GM18511 (cell line): ENCODE measurements at regions not wholly inside any gene's neighbourhood (a gene's known extent, or its start where the extent isn't known, plus 50 kb on each side); places are given as distances from the start of the nearest gene placed in this dataset.
A peak's percentile ranks its signal among the peaks of the same experiment; 100 is the strongest.

Experiments
- ATAC-seq: cut with Tn5 transposase; IDR thresholded peaks from one replicate; pipeline ENCODE4 v1.9.1; 2021; ENCODE audit warnings: mild to moderate bottlenecking, moderate library complexity; ENCODE audit not compliant: unreplicated experiment

- no peak for ATAC-seq
Observed at GRCh38 chr3:154590675-154591384, 160.8 kb upstream of the GPR149 start.

DNA sequence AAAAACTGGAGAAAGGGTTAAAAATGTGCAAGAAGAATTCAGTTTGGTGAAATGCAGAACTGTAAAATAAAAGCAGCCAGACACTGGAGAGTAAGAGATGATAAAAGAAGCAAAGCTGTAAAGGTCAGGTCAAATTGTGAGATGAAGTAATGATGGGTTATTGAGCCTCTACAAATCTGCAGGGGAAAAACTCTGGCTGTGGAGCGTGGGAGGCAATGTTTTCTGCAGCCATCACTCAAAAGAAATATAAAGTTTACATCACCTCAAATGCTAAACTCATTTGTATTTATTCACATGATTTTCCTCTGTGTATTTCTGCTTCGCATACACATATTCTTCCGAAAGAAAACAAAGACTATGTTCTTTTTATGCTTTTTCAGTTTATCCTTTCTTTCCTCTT, 158.8 kb upstream of the GPR149 start:
- ATAC-seq = no peak

DNA sequence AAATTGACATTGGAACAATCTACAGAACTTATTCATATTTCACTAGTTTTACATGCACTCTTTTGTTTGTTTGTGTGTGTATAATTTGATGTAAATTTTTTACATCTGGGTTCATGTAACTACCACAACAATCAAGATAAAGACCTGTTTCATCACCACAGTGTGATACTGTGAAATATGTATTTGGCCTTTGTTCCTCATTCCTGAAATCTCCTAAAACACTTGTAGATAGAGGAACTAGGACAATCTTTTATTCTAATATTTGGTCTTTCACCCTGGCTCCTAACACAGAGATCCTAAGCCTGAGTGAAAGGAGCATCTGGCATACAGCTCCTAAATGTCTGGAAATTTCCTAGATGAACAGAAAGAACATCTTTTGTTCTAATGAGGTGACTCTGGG, 155.0 kb upstream of the GPR149 start:
- no peak for ATAC-seq

DNA sequence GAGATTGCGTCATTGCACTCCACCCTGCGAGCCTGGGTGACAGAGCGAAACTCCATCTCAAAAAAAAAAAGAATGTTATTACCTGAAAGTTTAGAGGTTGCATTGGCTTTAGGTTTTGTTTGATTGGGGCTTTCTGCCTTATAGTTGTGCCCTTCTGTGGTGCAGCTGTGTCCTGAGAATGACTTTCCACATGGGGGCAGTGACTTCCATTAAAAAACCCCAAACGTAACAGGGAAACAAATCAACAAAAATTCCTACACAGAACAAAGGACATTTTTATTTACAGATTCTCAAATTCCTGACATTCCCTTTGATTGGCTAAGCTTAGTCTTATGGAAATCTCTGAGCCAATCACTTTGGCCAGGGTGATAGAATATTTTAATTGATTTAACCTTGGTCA, 154.1 kb upstream of the GPR149 start:
- no peak for ATAC-seq

- ATAC-seq = no peak
Observed at GRCh38 chr3:154583086-154583634, 153.2 kb upstream of the GPR149 start.

DNA sequence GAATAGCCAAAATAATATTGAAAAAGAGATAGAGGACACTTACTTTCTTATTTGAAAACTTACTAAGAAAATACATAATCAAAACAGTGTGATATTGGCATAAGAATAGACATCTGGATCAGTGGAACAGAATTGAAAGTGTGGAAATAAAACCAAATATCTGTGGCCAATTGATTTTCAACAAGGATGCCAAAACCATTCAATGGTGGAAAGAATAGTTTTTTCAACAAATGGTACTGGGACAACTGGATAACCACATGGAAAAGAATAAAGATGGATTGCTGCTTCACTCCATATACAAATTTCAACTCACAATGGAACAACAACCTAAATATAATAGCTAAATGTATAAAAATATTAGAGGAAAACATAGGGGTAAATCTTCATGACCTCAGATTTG, 152.5 kb upstream of the GPR149 start:
- no peak for ATAC-seq

DNA sequence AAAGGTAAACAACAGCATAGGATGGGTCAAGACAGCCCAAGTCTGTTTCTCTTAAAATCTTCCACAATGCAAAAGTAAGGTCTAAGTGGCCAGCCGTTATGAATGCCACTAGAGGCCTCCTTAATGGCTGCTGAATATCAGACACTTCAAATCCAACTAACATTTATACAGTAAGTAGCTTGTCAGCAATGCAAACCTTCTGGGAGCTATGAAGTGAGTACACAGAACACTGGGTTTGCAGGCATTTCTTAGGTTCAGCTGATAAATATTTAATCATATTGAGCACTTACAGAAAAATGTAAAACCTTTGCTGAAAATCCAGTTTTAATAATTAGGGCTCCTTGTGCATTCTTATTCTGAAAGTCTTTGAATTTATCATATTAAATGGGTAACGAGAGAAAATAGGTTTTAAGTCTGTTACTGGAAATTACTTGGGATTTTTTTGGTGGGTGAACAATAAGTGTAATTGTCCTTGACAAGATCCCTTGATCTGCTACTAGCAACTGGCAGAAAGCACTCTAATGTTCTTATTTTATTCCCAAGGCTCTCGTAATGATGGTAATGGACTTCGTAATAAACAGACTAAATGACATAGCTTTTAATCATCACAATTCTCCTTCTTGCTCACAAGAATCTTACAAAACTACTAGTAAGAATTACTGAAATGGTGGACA, 141.7 kb upstream of the GPR149 start:
- no peak for ATAC-seq

GRCh38 chr3:154568064-154568463, 138.1 kb upstream of the GPR149 start:
- ATAC-seq = no peak

GRCh38 chr3:154559623-154560022, 129.6 kb upstream of the GPR149 start:
- no peak for ATAC-seq

GRCh38 chr3:154552338-154552737, 122.3 kb upstream of the GPR149 start:
- no peak for ATAC-seq

- no peak for ATAC-seq
Observed at GRCh38 chr3:154549391-154549790, 119.4 kb upstream of the GPR149 start.

DNA sequence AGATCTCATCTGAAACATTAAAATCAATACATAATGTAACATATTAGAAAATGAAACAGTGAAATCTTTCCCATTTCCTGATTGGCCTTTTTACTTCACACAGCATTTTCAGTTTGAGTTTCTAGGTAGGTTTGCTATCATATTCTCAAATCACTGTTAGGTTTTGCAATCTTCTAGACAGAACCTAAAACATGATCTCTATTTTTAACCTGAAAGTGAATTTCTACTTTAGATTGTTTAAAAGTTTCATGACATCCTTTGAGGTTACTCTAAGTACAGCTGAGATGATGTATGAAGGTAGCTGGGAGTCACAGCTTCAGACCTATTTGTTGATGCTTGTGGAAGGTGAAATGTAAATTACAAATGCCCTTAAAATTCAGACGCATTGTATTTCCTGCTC, 118.4 kb upstream of the GPR149 start:
- ATAC-seq = no peak

DNA sequence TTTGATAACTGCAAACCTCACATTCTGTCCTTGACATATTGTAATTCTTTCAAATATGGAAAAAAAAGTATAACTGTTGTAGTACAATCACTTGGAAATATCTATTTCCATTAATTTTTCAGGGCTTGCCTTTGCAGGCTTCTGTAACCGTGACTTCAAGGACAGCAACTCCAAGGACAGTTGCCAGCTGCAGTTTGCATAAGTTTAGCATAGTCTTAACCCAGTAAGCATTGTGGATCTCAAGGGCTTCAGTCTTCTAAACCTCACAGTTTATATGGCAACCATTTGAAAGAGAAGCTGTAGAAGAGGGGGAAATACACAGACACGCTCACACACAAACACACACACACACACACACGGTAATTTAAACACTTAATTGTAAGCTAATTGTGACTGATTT, 112.8 kb upstream of the GPR149 start:
- ATAC-seq = no peak

DNA sequence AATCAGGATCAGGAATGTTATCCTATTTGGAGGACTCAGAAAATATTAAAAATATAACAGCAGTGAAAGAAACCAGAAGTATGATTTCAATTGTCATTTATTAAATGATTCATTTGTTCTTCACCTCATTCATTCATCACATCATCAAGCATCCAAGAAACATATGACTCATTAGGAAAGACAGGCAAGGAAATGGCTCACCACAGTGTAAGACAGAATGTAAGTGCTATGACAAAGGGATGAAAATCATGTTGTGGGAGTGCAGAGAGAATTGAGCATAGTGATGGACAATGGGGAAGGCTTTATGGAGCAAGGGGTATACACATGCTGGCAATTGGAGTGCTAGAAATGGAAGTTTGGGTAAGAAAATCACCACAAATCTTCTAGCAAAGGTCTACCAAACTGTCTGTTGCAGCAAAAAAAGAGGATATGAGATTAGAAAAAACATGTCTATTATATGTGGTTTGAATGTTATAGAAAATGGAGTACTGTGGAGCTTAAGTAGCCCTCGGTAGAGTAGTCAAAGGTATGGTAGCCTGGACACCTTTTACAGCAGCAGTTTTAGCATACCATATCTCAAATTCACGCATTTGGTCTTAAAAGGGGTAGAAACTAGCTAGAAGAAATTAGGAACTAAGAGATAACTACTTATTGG, 111.1 kb upstream of the GPR149 start:
- no peak for ATAC-seq

DNA sequence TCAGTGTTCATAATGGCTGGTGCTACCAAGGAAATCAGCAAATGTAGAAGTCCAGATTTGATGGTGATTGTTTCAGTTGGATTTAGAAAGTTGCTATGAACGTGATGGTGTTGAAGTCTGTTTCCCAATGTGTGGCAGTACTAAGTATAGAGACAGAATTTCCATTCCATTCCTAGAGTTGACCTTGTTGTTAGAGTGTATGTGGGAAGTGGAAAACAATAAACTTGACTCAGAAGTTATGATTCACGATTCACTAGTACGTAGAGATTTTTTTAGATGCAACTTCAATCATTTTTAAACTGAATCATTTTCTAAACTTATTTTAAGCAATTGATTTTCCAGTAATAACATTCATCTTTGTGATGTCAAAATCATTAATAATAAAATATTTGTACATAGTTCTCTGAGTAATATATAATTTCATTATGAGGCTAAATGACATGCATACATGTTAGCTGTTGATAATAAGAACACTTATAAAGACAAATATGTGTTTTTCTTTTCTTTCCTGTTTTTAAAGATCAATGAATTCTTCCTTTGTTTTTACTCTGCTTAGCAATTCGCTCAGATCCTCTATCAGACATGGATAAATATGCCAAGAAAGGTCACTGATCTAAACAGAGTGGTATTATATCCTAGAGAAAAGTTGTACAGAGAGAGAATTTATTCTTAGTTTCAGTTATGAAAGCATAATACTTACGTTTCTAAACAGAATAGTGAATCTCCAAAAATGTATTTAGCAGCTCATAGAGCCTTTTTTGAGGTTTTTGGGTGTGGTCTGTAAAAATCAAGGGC, 108.8 kb upstream of the GPR149 start:
- no peak for ATAC-seq

DNA sequence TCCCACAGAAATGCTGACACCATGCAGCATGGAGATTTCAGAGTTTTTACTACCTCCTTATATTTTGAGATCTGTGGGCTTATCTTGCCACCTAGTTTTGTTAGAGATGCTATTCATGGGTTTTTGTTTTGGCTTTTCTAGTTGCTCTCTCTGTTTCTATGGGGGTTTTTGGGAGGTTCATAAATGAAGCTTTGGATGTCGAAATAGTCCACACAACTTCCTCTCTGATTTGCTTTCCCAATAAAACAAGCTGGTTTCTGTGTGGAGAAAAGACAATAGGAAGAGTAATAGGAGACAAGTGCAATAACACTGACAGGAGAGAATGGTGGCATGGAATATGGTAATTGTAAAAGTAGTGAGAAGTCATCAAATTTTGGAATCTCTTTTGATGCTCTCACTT, 106.8 kb upstream of the GPR149 start:
- no peak for ATAC-seq

- ATAC-seq = no peak
Observed at GRCh38 chr3:154522036-154522602, 92.1 kb upstream of the GPR149 start.

DNA sequence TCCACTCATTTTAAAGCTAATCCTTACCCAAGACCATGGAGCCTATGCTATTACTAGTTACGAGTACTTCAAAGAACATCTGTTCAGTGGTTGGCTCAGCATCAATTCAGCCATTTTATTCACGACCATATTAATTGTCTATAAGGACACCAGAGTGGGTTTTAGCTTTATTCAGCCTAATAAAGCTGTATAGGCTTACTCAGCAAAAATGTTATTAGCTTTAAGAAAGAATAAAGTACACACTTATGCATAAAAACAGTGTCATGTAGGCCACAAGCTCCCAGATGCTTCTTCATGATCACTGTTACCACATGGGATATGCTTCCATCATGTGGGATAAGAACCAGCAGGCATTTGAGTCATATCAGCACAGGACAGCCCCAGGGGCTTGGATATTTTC, 87.4 kb upstream of the GPR149 start:
- ATAC-seq = no peak

GRCh38 chr3:154515921-154516320, 85.9 kb upstream of the GPR149 start:
- no peak for ATAC-seq

GRCh38 chr3:154510780-154511179, 80.8 kb upstream of the GPR149 start:
- peak; percentile 64 for ATAC-seq

DNA sequence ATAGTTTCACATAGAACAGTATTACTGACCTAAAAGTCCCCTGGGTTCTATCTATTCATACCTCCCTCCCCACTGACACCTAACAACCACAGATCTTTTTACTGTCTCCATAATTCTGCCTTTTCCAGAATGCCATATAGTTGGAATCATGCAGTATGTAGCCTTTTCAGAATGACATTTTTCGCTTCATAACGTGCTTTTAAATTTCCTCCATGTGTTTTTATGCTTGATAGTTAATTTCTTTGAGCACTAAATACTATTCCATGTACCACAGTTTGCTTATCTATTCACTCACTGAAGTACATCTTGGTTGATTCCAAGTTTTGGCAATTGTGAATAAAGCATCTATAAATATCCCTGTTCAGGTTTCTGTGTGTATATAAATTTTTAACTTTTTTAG, 77.7 kb upstream of the GPR149 start:
- ATAC-seq = no peak
